SK-N-SH treated with all-trans-retinoic acid at 6 μM for 48 hours (cell line): ENCODE measurements at regions not wholly inside any gene's neighbourhood (a gene's known extent, or its start where the extent isn't known, plus 50 kb on each side); places are given as distances from the start of the nearest gene placed in this dataset.

Experiments
- ATAC-seq: fragments of 200-7000 bp; cut with Tn5 transposase; 3 replicates; pipeline ENCODE4 v1.9.1; 2020; ENCODE audit warnings: mild to moderate bottlenecking, moderate library complexity
- ARNTL ChIP-seq: fragments of 450-650 bp; formaldehyde crosslinking; IDR thresholded peaks from 2 replicates; pipeline ENCODE4 v1.5.0; 2020; ENCODE audit warnings: low read depth, mild to moderate bottlenecking, moderate library complexity, borderline replicate concordance
- BACH2 ChIP-seq: fragments of 250-450 bp; sonication (Bioruptor Pico); IDR thresholded peaks from 2 replicates; pipeline ENCODE4 v1.9.0; 2021; ENCODE audit warnings: mild to moderate bottlenecking, borderline replicate concordance
- CSDC2 ChIP-seq: fragments of 250-450 bp; sonication (Bioruptor Pico); IDR thresholded peaks from 2 replicates; pipeline ENCODE4 v1.5.0; 2020; ENCODE audit warnings: mild to moderate bottlenecking, moderate library complexity
- ESRRG ChIP-seq: fragments of 250-450 bp; sonication (Bioruptor Pico); IDR thresholded peaks from 2 replicates; pipeline ENCODE4 v1.6.1; 2021; ENCODE audit warnings: mild to moderate bottlenecking
- GLIS3 ChIP-seq: fragments of 250-450 bp; sonication (Bioruptor Pico); IDR thresholded peaks from 2 replicates; pipeline ENCODE4 v1.5.0; 2020; ENCODE audit warnings: mild to moderate bottlenecking, moderate library complexity
- ISL1 ChIP-seq: fragments of 250-450 bp; sonication (Bioruptor Pico); IDR thresholded peaks from 2 replicates; pipeline ENCODE4 v2.1.2; 2022; ENCODE audit warnings: mild to moderate bottlenecking, moderate library complexity
- PPARA ChIP-seq: fragments of 250-450 bp; sonication (Bioruptor Pico); IDR thresholded peaks from 2 replicates; pipeline ENCODE4 v1.5.0; 2020; ENCODE audit warnings: mild to moderate bottlenecking, borderline replicate concordance
- RARB ChIP-seq: fragments of 250-450 bp; sonication (Bioruptor Pico); IDR thresholded peaks from 2 replicates; pipeline ENCODE4 v1.8.0; 2021; ENCODE audit warnings: mild to moderate bottlenecking, moderate library complexity
- SNAI2 ChIP-seq: fragments of 250-450 bp; sonication (Bioruptor Pico); IDR thresholded peaks from 2 replicates; pipeline ENCODE4 v1.5.0; 2020; ENCODE audit warnings: mild to moderate bottlenecking, moderate library complexity
- TCF4 ChIP-seq: fragments of 250-450 bp; sonication (Bioruptor Pico); IDR thresholded peaks from 2 replicates; pipeline ENCODE4 v1.8.0; 2021; ENCODE audit warnings: mild to moderate bottlenecking, moderate library complexity, borderline replicate concordance
- TOX ChIP-seq: fragments of 250-450 bp; sonication (Bioruptor Pico); IDR thresholded peaks from 2 replicates; pipeline ENCODE4 v1.8.0; 2021; ENCODE audit warnings: mild to moderate bottlenecking, moderate library complexity, borderline replicate concordance
- ZC3H10 ChIP-seq: fragments of 250-450 bp; sonication (Bioruptor Pico); IDR thresholded peaks from 2 replicates; pipeline ENCODE4 v1.5.1; 2021; ENCODE audit warnings: mild to moderate bottlenecking, moderate library complexity
- ZFP3 ChIP-seq: fragments of 250-450 bp; sonication (Bioruptor Pico); IDR thresholded peaks from 2 replicates; pipeline ENCODE4 v1.5.0; 2020; ENCODE audit warnings: mild to moderate bottlenecking, moderate library complexity
- ZFP30 ChIP-seq: fragments of 450-650 bp; formaldehyde crosslinking; IDR thresholded peaks from 2 replicates; pipeline ENCODE4 v1.5.0; 2022; ENCODE audit warnings: mild to moderate bottlenecking, moderate library complexity
- ZNF565 ChIP-seq: fragments of 450-650 bp; formaldehyde crosslinking; conservative IDR thresholded peaks from 2 replicates; pipeline ENCODE4 v1.5.0; 2020; ENCODE audit warnings: low read depth, mild to moderate bottlenecking, moderate library complexity
- ZNF70 ChIP-seq: fragments of 450-650 bp; formaldehyde crosslinking; IDR thresholded peaks from 2 replicates; pipeline ENCODE4 v1.5.0; 2020; ENCODE audit warnings: mild to moderate bottlenecking, moderate library complexity
- ZNF8 ChIP-seq: fragments of 450-650 bp; formaldehyde crosslinking; IDR thresholded peaks from 2 replicates; pipeline ENCODE4 v1.5.0; 2020; ENCODE audit warnings: mild to moderate bottlenecking, moderate library complexity
- TF ChIP-seq, protein P1 (sequence below): fragments of 250-450 bp; sonication (Bioruptor Pico); IDR thresholded peaks from 2 replicates; pipeline ENCODE4 v1.5.1; 2020; ENCODE audit warnings: low read depth, mild to moderate bottlenecking, moderate library complexity
- TF ChIP-seq, protein P2 (sequence below): fragments of 250-450 bp; sonication (Bioruptor Pico); IDR thresholded peaks from 2 replicates; pipeline ENCODE4 v1.5.1; 2021; ENCODE audit warnings: mild to moderate bottlenecking, moderate library complexity
- TF ChIP-seq, protein P3 (sequence below): fragments of 250-450 bp; sonication (Bioruptor Pico); IDR thresholded peaks from 2 replicates; pipeline ENCODE4 v1.8.0; 2021; ENCODE audit warnings: low read depth, mild to moderate bottlenecking, moderate library complexity, borderline replicate concordance
- TF ChIP-seq, protein P4 (sequence below): fragments of 250-450 bp; sonication (Bioruptor Pico); IDR thresholded peaks from 2 replicates; pipeline ENCODE4 v1.5.0; 2020; ENCODE audit warnings: mild to moderate bottlenecking, moderate library complexity

DNA sequence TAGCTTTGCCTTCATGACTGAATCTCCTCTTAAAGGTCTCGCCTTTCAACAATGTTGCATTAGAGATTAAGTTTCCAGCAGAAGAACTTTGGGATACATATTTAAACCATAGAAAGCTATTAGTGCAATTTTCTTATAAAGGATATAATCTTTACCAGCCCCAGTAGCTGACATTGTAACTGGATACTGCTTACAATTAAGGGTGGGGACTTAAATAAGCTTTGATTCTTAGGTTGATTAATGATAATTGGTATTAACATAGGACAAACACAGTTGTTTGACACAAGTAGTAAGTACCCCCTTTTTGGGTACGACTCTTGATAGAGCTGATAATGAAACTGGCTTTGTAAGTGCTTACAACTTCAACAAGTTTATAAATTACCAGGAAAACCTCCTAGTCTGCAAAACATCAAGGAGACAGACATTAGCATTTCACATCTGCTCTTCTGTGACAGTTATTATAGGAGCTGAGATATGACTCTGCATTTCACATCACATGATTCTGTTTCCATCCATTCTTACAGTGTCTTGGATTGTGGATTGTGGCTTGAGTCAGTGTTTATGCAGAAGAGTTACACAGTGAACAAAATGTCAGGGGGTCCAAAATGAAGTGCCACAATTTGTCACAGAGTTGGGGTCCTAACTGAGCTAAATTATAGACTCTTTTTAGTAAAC is 249.1 kb upstream of the E2F7 start:
- peak; percentile 70; the same call in 2 of the 3 replicates for ATAC-seq

DNA sequence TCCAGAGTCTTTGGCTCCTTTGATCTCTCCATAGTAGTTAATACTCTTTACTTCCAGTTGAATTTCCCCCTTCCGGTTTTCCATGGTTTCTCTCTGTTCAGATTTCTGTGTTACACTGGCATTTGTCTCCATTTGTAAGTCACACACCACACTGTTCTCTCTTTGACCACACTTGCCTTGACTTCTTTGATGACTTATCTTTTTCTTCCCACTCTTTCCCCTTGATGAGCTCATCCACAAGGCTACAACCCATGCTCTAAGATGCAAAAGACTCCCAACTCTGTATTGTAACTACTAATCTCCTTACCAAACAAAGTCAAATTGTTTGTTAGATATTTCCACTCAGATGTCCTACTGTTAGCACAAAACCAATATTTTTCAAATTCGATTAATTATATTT is 242.7 kb upstream of the E2F7 start:
- no peak for ATAC-seq
- TF ChIP-seq SNAI2 (no peak), CSDC2 (CRISPR knock-in tag) (no peak), ESRRG (no peak), ARNTL (CRISPR knock-in tag) (no peak)

More for the DNA sequence above, 249.1 kb upstream of the E2F7 start:
- TF ChIP-seq, protein P1, sequence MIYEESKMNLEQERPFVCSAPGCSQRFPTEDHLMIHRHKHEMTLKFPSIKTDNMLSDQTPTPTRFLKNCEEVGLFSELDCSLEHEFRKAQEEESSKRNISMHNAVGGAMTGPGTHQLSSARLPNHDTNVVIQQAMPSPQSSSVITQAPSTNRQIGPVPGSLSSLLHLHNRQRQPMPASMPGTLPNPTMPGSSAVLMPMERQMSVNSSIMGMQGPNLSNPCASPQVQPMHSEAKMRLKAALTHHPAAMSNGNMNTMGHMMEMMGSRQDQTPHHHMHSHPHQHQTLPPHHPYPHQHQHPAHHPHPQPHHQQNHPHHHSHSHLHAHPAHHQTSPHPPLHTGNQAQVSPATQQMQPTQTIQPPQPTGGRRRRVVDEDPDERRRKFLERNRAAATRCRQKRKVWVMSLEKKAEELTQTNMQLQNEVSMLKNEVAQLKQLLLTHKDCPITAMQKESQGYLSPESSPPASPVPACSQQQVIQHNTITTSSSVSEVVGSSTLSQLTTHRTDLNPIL: no peak
- TF ChIP-seq BACH2 (CRISPR knock-in tag): no peak
- no peak for TF ChIP-seq GLIS3 (CRISPR knock-in tag)
- no peak for TF ChIP-seq SNAI2
- TF ChIP-seq CSDC2 (CRISPR knock-in tag): no peak

DNA sequence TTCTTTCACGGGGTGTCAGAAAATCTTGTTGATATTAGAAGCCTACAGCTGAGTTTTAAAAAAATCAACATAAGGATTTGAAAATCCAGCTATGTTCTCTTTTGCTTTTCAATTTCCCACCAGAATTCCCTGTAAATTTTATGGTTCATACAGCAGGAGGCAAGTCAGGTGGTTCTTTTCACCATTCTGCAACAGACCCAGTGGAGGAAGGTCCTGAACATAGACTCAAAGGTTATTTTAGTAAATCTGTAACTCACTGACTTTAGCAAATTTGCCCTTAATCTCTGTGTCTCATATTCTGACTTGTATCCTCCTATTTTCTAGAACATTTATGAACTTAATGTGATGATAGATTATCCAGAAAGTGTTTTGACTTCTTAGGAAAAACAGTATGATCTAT is 235.4 kb upstream of the E2F7 start:
- no peak for TF ChIP-seq GLIS3 (CRISPR knock-in tag)
- TF ChIP-seq, protein P1: no peak
- no peak for TF ChIP-seq ZNF565 (CRISPR knock-in tag)
- no peak for TF ChIP-seq ZFP3
- TF ChIP-seq, protein P2, sequence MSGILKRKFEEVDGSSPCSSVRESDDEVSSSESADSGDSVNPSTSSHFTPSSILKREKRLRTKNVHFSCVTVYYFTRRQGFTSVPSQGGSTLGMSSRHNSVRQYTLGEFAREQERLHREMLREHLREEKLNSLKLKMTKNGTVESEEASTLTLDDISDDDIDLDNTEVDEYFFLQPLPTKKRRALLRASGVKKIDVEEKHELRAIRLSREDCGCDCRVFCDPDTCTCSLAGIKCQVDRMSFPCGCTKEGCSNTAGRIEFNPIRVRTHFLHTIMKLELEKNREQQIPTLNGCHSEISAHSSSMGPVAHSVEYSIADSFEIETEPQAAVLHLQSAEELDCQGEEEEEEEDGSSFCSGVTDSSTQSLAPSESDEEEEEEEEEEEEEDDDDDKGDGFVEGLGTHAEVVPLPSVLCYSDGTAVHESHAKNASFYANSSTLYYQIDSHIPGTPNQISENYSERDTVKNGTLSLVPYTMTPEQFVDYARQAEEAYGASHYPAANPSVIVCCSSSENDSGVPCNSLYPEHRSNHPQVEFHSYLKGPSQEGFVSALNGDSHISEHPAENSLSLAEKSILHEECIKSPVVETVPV (CRISPR knock-in tag): no peak
- no peak for TF ChIP-seq PPARA (CRISPR knock-in tag)
- TF ChIP-seq ZFP30 (CRISPR knock-in tag): no peak
- TF ChIP-seq TOX: no peak
- no peak for TF ChIP-seq ZNF70 (CRISPR knock-in tag)
- TF ChIP-seq SNAI2: no peak
- TF ChIP-seq ARNTL (CRISPR knock-in tag): no peak
- no peak for TF ChIP-seq RARB (CRISPR knock-in tag)
- no peak for TF ChIP-seq ZC3H10
- no peak for TF ChIP-seq BACH2 (CRISPR knock-in tag)
- TF ChIP-seq, protein P3, sequence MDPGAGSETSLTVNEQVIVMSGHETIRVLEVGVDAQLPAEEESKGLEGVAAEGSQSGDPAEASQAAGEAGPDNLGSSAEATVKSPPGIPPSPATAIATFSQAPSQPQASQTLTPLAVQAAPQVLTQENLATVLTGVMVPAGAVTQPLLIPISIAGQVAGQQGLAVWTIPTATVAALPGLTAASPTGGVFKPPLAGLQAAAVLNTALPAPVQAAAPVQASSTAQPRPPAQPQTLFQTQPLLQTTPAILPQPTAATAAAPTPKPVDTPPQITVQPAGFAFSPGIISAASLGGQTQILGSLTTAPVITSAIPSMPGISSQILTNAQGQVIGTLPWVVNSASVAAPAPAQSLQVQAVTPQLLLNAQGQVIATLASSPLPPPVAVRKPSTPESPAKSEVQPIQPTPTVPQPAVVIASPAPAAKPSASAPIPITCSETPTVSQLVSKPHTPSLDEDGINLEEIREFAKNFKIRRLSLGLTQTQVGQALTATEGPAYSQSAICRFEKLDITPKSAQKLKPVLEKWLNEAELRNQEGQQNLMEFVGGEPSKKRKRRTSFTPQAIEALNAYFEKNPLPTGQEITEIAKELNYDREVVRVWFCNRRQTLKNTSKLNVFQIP (CRISPR knock-in tag): no peak
- no peak for TF ChIP-seq ZNF8
- TF ChIP-seq ISL1 (CRISPR knock-in tag): no peak
- no peak for TF ChIP-seq TCF4 (CRISPR knock-in tag)
- TF ChIP-seq CSDC2 (CRISPR knock-in tag): no peak
- peak; percentile 15; the same call in 2 of the 3 replicates for ATAC-seq

DNA sequence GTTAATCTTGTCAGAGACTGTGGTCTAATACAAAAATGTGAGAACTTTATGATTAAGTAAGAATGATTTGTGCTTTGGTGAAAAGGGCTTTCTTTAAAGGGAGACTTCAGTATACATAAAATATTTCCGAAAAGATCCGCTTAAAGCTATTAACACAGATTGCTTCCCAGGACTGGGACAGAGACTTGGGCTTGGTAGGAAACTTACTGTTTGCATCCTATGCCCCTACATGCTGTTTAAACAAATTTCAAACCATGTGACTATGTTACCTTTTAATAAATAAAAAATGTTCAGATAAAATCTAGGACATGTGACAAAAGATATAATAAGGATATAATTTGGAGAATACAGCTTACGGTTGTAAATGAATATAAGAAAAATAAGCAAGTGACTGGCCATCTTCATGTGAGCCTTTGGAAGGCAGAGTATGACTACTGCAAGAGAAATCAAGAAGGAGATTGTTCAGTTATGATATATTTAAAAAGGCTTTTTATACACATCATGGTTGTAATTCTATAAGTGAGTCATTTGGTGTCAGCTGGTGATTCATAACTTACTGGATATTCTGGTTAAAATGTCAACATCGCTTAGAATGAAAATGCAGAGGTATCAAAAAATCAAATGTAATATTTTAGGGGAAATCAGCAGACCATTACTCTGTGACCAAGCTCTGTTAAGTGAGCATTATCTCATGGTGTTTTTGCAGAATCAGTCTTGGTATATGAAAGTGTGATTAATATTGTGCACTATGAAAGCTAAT is 234.7 kb upstream of the E2F7 start:
- peak; percentile 95 for ATAC-seq
- TF ChIP-seq, protein P2 (CRISPR knock-in tag): no peak
- no peak for TF ChIP-seq ZFP3
- peak; percentile 76 for TF ChIP-seq ISL1 (CRISPR knock-in tag)
- peak; percentile 86 for TF ChIP-seq TOX
- TF ChIP-seq, protein P4, sequence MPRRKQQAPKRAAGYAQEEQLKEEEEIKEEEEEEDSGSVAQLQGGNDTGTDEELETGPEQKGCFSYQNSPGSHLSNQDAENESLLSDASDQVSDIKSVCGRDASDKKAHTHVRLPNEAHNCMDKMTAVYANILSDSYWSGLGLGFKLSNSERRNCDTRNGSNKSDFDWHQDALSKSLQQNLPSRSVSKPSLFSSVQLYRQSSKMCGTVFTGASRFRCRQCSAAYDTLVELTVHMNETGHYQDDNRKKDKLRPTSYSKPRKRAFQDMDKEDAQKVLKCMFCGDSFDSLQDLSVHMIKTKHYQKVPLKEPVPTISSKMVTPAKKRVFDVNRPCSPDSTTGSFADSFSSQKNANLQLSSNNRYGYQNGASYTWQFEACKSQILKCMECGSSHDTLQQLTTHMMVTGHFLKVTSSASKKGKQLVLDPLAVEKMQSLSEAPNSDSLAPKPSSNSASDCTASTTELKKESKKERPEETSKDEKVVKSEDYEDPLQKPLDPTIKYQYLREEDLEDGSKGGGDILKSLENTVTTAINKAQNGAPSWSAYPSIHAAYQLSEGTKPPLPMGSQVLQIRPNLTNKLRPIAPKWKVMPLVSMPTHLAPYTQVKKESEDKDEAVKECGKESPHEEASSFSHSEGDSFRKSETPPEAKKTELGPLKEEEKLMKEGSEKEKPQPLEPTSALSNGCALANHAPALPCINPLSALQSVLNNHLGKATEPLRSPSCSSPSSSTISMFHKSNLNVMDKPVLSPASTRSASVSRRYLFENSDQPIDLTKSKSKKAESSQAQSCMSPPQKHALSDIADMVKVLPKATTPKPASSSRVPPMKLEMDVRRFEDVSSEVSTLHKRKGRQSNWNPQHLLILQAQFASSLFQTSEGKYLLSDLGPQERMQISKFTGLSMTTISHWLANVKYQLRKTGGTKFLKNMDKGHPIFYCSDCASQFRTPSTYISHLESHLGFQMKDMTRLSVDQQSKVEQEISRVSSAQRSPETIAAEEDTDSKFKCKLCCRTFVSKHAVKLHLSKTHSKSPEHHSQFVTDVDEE (CRISPR knock-in tag): no peak
- TF ChIP-seq, protein P3 (CRISPR knock-in tag): no peak
